ENCODE measurements at regions not wholly inside any gene's neighbourhood (a gene's known extent, or its start where the extent isn't known, plus 50 kb on each side); places are given as distances from the start of the nearest gene placed in this dataset.

DNA sequence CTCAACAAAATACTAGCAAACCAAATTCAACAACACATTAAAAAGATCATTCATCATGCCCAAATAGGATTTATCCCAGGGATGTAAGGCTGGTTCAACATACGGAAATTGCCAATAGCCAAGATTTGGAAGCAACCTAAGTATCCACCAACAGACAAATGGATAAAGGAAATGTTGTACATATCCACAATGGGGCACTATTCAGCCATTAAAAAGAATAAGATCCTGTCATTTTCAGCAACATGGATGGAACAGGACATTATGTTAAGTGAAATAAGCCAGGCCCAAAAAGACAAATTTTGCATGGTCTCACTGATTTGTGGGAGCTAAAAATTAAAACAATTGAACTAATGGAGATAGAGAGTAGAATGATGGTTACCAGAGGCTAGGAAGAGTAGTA lies 82.0 kb upstream of the FAM241A start:
- Histone ChIP-seq H3K4me1 (ENCODE audit: control insufficient read depth in 2 of 2, insufficient read depth in 2 of 2, low read length in 2 of 2) (no peaks in the 10 kb centered on the region), H3K27me3 (replicated peaks in 1 of 4; ENCODE audit: control extremely low read depth in 1 of 4, control insufficient read depth in 3 of 4, insufficient read depth in 4 of 4, low read length in 3 of 4) (peaks cover 0 to 4% (median 0%) of the 10 kb centered on the region in 4 experiments), H3K79me2 (ENCODE audit: control insufficient read depth, insufficient read depth, low read length) (no peaks in the 10 kb centered on the region), H3K4me3 (ENCODE audit: control extremely low read depth in 1 of 5, extremely low read depth in 1 of 5, insufficient read depth in 1 of 5, low read depth in 2 of 5, low read length in 4 of 5) (no peak overlapping the region), H3K9me3 (ENCODE audit: control extremely low read depth in 1 of 3, control insufficient read depth in 2 of 3, insufficient read depth in 1 of 3, low read length in 2 of 3) (no peaks in the 10 kb centered on the region), H3K27ac (ENCODE audit: low read length in 2 of 2) (no peak overlapping the region), H3K4me2 (replicated peaks; ENCODE audit: low read depth, low read length, poor library complexity, severe bottlenecking) (no peak overlapping the region), H2AFZ (ENCODE audit: insufficient read depth, low read depth, low read length, poor library complexity, severe bottlenecking) (no peak overlapping the region), H3K36me3 (replicated peaks in 1 of 2; ENCODE audit: control extremely low read depth in 1 of 2, control insufficient read depth in 1 of 2, extremely low read depth in 1 of 2, insufficient read depth in 2 of 2, low read length in 1 of 2) (no peaks in the 10 kb centered on the region), H4K20me1 (ENCODE audit: control insufficient read depth, insufficient read depth, low read length, poor library complexity, severe bottlenecking) (no peaks in the 10 kb centered on the region), H3K9ac (ENCODE audit: low read length) (no peak overlapping the region)
- H3K9me3 Mint-ChIP-seq (ENCODE audit: insufficient read depth) = no peaks in the 10 kb centered on the region
- DNase-seq = no peak
- no peak for ATAC-seq (ENCODE audit: low read depth)
- TF ChIP-seq EZH2 (IDR thresholded peaks at IDR 0.05; ENCODE audit: borderline replicate concordance, insufficient read depth, low read depth, low read length, poor library complexity, severe bottlenecking) = no peak
- TF ChIP-seq, protein P1, sequence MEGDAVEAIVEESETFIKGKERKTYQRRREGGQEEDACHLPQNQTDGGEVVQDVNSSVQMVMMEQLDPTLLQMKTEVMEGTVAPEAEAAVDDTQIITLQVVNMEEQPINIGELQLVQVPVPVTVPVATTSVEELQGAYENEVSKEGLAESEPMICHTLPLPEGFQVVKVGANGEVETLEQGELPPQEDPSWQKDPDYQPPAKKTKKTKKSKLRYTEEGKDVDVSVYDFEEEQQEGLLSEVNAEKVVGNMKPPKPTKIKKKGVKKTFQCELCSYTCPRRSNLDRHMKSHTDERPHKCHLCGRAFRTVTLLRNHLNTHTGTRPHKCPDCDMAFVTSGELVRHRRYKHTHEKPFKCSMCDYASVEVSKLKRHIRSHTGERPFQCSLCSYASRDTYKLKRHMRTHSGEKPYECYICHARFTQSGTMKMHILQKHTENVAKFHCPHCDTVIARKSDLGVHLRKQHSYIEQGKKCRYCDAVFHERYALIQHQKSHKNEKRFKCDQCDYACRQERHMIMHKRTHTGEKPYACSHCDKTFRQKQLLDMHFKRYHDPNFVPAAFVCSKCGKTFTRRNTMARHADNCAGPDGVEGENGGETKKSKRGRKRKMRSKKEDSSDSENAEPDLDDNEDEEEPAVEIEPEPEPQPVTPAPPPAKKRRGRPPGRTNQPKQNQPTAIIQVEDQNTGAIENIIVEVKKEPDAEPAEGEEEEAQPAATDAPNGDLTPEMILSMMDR (IDR thresholded peaks at IDR 0.05) = no peak
- intact Hi-C loops (cut with micrococcal nuclease) = no loop called here
- H3K27me3 Mint-ChIP-seq = peaks cover 27% of the 10 kb centered on the region
- no peak overlapping the region for H3K27ac Mint-ChIP-seq
- ChIA-PET POLR2A (no interaction called here), CTCF (no interaction called here)
- WGBS (ENCODE audit: insufficient coverage) = no CpG with 5 or more reads among the region's 1 CpG
- H3K4me3 Mint-ChIP-seq = no peak overlapping the region
- H3K4me1 Mint-ChIP-seq = no peaks in the 10 kb centered on the region

GRCh38 chr4:112069110-112069509 lies 76.1 kb upstream of the FAM241A start:
- no peak overlapping the region for H3K4me2 ChIP-seq (replicated peaks; ENCODE audit: low read depth, low read length, poor library complexity, severe bottlenecking)
- ATAC-seq (ENCODE audit: low read depth) (no peak), DNase-seq (no peak)
- CTCF ChIA-PET = no interaction called here
- H3K27me3 ChIP-seq (replicated peaks in 1 of 4; ENCODE audit: control extremely low read depth in 1 of 4, control insufficient read depth in 3 of 4, insufficient read depth in 4 of 4, low read length in 3 of 4) = peaks cover 0 to 4% (median 0%) of the 10 kb centered on the region in 4 experiments
- H3K9ac ChIP-seq (ENCODE audit: low read length) = no peak overlapping the region
- H3K27ac ChIP-seq (ENCODE audit: low read length in 2 of 2) = no peak overlapping the region
- no CpG with 5 or more reads among the region's 2 CpGs for WGBS (ENCODE audit: insufficient coverage)
- H3K79me2 ChIP-seq (ENCODE audit: control insufficient read depth, insufficient read depth, low read length) = no peaks in the 10 kb centered on the region
- H3K27me3 Mint-ChIP-seq = peaks cover 26% of the 10 kb centered on the region
- intact Hi-C loops (cut with micrococcal nuclease) = no loop called here
- H2AFZ ChIP-seq (ENCODE audit: insufficient read depth, low read depth, low read length, poor library complexity, severe bottlenecking) = no peak overlapping the region
- peaks cover 12% of the 10 kb centered on the region for H3K9me3 Mint-ChIP-seq (ENCODE audit: insufficient read depth)
- no peak for TF ChIP-seq EZH2 (IDR thresholded peaks at IDR 0.05; ENCODE audit: borderline replicate concordance, insufficient read depth, low read depth, low read length, poor library complexity, severe bottlenecking)
- TF ChIP-seq, protein P1 (IDR thresholded peaks at IDR 0.05) = no peak
- H3K36me3 ChIP-seq (replicated peaks in 1 of 2; ENCODE audit: control extremely low read depth in 1 of 2, control insufficient read depth in 1 of 2, extremely low read depth in 1 of 2, insufficient read depth in 2 of 2, low read length in 1 of 2) = no peaks in the 10 kb centered on the region
- H3K4me1 ChIP-seq (ENCODE audit: control insufficient read depth in 2 of 2, insufficient read depth in 2 of 2, low read length in 2 of 2) = no peaks in the 10 kb centered on the region
- POLR2A ChIA-PET = no interaction called here
- no peak overlapping the region for H3K27ac Mint-ChIP-seq
- H3K9me3 ChIP-seq (ENCODE audit: control extremely low read depth in 1 of 3, control insufficient read depth in 2 of 3, insufficient read depth in 1 of 3, low read length in 2 of 3) = no peaks in the 10 kb centered on the region
- H3K4me1 Mint-ChIP-seq = no peaks in the 10 kb centered on the region
- no peaks in the 10 kb centered on the region for H4K20me1 ChIP-seq (ENCODE audit: control insufficient read depth, insufficient read depth, low read length, poor library complexity, severe bottlenecking)
- no peak overlapping the region for H3K4me3 ChIP-seq (ENCODE audit: control extremely low read depth in 1 of 5, extremely low read depth in 1 of 5, insufficient read depth in 1 of 5, low read depth in 2 of 5, low read length in 4 of 5)
- no peak overlapping the region for H3K4me3 Mint-ChIP-seq

All from B cell (primary cell).